HG02885 (cell line): ENCODE measurements at regions not wholly inside any gene's neighbourhood (a gene's known extent, or its start where the extent isn't known, plus 50 kb on each side); places are given as distances from the start of the nearest gene placed in this dataset.
"Not testable (repeated sequence)": the region's sequence is repeated elsewhere in the genome, so short reads cannot be mapped to it uniquely, and the experiment has no call there.

ENCODE experiments used
- ATAC-seq: cut with Tn5 transposase; IDR thresholded peaks from one replicate; pipeline ENCODE4 v1.9.1; 2021; ENCODE audit warnings: mild to moderate bottlenecking; ENCODE audit not compliant: unreplicated experiment, poor library complexity

DNA sequence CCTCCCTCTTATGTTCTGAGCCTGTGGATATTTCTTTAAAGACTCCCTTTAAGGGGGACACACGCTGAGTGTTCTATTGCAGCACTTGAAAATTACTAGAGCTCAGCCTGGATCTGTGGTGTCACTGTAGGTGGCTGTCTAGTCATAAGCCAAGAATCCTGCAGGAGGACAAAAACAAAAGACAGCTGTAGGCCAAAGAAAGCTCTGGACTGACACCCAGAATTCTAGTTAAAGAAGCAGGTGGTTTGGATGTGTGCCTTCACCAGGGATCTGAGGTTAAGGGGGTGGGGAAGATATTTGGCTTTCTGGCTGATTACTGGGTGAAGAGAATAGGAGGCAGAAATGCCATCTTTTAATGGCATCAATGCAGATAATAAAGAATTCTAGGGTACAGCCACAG lies 842.5 kb upstream of the NXPH2 start:
- ATAC-seq, result no peak

DNA sequence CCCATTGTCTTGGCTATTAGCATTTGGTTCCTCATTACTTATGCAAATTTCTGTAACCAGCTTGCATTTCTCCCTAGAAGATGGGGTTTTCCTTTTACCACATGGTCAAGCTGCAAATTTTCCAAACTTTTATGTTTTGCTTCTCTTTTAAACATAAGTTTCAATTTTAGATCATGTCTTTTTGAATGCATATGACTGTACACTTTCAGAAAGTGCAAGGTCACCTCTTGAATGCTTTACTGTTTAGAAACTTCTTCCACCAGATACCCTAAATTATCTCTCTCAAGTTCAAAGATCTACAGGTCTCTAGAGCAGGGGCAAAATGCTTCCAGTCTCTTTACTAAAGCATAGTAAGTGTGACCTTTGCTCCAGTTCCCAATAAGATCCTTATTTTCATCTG lies 837.6 kb upstream of the NXPH2 start:
- no peak for ATAC-seq

DNA sequence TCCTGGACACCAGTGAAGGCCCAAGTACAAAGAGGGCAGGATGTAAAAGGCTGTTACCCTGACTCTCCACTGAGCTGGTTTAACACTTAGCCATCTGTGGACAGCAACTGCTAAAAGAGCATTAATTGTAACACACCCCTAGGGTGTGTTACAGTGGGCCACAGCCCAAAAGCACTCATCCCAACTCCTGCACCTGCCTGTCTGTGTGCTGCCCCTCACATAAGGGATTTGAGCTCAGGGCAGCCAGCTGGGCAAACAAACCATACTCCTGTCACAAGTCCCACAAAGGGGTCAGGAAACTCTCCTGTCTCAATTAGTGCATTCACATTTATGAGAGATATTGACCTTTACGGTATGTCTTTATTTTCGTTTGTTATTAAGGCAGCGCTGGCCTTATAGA lies 833.1 kb upstream of the NXPH2 start:
- no peak for ATAC-seq

DNA sequence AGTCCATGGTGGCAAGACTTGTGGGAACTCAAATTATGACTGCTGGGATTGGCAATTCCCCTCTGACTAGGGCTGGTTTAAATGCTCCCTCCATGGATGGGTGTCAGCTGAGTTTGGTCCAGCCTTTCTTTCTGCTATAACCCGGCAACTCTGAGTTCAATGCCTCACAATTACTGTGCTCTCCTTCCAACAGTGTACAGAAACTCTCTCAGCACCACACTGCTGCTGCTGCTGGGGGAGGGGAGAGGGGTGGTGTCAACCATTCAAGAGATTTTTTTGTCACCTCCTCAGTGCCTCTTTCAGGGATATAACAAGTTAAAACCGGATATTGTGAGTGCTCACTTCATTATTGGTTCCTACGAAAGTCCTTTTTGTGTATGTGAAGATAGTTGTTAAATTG lies 830.3 kb upstream of the NXPH2 start:
- ATAC-seq, result no peak

DNA sequence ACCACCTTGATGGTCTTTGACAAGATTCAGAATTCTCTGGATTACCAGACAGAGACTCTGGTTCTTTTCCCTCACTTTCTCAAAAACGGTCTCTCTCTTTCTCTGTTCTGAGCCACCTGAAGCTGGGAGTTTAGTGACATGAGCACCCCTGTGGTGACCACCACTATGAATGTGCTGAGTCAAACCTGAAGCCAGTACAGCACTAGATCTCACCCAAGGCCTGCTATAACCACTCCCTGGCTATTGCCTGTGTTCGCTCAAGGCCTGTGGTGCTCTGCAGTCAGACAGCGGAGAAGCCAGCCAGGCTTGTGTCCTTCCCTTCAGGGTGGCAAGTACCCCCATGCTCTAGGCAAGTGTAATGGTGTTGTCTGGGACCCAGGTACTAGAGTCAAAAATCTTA lies 828.9 kb upstream of the NXPH2 start:
- no peak for ATAC-seq

DNA sequence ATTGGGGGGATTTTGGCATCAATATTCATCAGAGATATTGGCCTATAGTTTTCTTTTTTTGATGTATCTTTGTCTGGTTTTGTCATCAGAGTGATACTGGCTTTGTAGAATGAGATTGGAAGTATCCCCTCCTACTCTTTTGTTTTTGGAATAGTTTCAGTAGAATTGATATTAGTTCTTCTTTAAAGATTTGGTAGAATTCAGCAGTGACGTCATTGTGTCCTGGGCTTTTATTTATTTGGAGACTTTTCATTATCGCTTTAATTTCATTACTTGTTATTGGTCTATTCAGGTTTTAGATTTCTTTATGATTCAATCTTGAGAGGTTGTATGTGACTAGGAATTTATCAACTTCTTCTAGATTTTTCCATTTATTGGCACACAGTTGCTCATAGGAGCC lies 825.5 kb upstream of the NXPH2 start:
- ATAC-seq, result no peak

DNA sequence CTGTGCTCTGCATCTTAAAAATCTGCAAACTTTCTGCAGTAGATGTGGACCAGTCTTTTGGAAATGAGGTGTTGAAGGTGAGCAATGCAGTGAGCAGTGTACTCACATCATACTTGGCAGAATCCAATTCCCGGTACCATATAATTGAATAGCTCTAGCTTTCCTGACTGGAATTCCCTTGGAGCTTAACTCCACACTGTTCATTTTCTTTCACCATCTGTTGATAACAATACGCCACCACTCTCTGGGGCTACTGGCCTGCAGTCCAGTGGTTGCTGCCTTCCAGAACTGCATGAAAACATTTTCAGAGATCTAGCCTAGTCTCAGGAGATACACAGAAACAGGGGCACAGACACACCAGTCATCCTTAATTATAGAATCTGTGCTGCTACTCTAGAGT lies 820.0 kb upstream of the NXPH2 start:
- no peak for ATAC-seq

DNA sequence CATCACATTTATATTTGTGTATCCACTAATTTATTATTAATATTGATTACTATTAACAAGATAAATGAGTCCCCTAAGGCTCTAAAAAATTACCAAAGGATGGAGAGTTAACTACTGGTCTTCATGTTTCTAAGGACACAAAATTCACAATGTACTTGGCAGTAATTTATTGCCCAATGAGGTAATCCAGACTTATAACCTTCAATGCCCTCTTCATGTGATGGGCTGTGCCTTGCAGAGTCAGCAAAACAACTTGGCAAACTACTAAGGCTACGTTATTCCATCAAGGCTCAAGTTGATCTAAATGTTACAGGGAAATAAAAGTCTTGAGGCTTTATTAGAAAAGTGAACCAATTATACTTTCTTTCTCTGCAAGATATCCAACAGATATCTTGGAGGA lies 804.9 kb upstream of the NXPH2 start:
- ATAC-seq, result no peak

DNA sequence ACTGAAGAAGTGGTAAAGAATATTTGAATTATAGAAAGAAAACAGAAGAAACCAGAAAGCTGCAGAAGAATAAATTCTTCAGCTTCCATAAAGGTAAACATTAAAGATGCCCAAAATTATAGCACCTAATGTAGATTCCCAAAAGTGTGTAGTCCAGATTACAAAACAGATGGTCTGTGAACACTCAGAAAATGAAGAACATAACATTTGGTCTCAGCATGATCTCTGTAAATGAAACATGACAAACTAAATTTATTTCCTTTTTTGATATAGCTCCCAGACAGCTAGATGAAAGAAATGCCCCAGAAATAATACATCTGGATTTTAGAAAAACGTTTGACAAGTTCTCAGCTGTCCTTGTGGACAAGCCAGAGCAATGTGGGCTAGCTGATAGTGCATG lies 794.2 kb upstream of the NXPH2 start:
- ATAC-seq, result no peak

DNA sequence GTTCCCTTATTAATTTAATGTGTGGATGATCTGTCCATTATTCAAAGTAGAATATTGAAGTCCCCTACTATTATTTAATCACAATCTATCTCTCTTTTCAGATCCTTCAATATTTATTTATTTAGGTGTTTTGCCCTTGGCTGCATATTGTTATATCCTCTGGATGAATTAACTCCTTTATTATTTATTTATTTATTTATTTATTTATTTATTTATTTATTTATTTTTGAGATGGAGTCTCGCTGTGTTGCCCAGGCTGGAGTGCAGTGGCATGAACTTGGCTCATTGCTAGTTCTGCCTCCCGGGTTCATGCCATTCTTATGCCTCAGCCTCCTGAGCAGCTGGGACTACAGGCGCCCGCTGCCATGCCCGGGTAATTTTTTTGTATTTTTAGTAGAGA lies 776.6 kb upstream of the NXPH2 start:
- ATAC-seq, result no peak

DNA sequence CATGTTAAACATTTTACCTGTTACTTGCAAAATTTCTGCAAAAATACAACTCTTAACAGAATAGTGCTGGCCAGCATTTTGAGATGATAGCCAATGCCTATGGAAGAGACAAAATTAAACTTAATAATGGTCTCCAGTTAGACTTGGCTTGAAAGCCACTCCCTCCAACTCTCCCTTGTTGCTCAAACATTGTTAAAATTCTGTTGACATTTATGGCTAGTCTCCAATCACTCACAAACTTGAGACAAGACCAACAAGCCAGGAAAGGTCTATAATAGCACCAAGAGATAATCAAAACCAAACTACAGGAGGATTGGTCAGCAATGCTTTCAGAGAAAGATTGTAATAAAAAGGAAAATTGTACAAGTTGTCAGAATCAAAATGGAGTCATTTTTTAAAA lies 770.7 kb upstream of the NXPH2 start:
- ATAC-seq, result no peak

DNA sequence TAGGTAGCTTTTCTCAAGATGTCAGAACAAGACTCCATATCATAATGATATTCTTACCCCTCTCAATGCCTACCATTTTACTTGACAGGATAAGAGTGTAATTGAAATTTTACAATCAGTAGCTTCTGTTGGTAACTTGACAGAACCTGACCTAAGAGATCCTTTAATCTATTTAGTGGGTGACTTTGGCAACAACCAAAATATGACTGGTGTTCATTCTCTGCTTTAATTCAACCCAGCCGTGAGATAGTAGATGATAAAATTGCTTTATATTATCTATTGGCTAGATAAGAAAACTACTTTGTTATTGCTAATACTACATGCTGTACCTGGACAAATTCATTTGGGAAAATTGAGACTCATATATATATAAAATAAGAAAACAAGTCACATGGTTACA lies 770.2 kb upstream of the NXPH2 start:
- no peak for ATAC-seq

DNA sequence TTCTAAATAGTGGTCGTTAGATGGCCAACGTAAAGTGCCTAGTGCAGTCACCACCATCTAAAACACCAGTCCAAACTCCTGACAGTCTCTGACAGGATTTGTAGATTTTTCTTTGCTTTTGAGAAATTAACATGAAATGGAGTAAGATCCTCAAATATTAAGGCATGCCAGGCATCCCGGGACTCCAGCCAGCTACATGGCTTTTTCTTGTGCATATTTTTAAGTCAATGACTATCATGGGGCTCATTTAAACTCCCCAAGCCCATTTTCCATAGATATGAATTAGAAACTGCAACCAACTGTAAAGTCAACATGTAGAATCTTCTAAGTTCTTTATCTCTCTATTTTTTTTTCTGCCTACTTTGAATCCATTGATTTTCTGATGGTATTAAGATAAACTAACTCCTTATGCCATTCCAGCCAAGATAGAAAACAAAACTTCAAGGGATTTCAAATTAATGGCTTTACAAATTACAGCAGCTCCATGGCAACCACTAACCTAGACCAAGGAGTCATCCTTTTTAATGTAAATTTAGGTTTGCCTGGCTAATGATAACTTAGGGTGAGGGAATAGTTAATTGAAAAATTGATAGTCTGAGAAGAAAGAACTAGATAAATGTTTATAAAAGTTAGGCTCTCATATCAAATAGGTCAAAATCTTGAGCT lies 764.1 kb upstream of the NXPH2 start:
- no peak for ATAC-seq

DNA sequence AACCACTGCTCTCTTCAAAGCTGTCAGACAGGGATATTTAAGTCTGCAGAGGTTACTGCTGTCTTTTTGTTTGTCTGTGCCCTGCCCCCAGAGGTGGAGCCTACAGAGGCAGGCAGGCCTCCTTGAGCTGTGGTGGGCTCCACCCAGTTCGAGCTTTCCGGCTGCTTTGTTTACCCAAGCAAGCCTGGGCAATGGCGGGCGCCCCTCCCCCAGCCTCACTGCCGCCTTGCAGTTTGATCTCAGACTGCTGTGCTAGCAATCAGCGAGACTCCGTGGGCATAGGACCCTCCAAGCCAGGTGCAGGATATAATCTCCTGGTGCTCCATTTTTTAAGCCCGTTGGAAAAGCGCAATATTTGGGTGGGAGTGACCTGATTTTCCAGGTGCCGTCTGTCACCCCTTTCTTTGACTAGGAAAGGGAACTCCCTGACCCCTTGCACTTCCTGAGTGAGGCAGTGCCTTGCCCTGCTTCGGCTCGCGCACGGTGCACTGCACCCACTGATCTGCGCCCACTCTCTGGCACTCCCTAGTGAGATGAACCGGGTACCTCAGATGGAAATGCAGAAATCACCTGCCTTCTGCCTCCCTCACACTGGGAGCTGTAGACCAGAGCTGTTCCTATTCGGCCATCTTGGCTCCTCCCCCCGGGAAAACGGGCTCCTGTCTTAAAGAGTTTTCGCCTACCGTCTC lies 758.3 kb upstream of the NXPH2 start:
- not testable (repeated sequence) for ATAC-seq

DNA sequence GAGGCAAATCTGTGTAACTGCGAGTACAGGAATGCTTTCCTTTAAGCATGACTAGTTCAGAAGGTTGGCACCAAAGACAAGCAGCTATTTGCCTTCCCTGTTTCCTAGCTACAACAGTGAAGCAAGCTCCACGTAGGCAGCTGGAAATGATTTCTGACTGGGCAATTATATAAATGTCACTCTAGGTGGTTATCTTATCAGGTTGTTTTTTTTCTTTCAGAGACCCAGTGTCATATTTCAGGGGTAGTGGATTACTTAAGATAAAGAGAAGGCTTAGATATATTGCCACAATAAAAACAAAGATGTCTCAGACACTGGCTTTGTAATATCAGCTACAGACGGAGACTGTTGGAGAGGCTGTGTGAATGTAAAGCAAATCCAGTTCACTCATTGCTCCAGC lies 748.9 kb upstream of the NXPH2 start:
- no peak for ATAC-seq

DNA sequence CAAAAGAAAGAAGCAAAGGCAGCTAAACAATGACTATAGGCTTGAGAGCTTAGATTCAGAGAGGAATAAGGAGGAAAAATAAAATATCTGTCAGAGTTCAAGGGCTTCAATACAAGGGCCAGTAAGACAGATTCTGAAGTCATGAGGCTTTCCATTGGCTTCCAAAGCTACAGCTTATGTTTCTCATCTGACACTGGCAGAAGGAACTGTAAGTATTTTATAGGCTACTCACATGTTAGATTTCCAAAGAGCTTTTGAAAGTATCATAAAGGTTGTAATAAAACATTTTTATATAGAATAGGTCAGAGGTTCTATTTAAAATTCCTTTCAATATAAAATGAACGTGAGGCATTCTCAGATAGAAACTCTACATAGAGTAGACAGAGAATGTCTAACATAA lies 746.6 kb upstream of the NXPH2 start:
- ATAC-seq, result no peak

DNA sequence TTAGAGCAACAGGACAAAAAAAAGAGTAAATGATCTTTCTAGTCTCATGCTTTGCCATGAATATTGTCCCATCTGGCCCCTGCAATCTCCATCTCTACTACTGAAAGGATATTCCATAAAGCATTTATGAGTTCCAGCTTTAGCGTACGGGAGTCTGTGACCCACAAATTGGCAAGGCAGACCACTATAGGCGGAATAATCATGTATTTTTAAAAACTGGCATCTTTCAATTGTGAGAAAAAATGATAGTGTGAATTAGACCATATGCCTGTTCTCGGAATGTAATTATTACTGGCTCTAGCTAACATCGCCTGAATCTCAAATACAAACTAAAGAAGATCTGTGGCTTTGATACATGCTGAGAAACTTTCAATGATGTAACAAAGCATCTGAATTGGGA lies 738.1 kb upstream of the NXPH2 start:
- ATAC-seq, result no peak

DNA sequence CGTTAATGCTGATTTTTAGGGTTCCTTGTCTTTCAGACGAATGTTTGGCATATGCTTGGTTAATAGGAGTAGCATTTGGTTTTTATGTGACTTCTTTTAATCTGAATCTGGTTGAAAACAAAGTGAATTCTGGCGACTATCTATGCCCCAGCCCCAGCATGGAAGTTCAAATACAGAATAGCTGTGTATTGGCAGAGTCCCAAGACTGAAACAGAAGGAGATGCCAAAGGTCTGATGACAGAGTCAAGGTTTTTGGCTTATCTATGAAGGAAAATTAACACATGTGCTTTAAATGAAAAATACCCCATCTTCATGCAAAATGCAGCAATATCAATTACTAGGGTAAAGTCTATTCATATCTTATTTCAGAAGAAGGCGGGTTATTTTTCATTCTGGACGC lies 734.8 kb upstream of the NXPH2 start:
- no peak for ATAC-seq

DNA sequence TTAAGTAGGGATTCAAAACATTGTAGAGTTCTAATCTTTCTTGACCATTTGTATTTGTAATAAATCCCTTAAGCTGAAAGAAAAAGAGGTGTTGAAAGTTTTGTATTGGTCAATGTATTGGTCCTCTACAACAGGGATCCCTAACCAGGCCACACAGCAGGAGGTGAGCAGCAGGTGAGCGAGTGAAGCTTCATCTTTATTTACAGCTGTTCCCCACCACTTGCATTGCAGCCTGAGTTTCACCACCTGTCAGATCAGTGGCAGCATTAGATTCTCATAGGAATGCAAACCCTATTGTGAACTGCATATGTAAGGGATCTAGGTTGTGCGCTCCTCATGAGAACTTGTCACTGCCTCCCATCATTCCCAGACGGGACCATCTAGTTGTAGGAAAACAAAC lies 715.7 kb upstream of the NXPH2 start:
- ATAC-seq, result no peak

DNA sequence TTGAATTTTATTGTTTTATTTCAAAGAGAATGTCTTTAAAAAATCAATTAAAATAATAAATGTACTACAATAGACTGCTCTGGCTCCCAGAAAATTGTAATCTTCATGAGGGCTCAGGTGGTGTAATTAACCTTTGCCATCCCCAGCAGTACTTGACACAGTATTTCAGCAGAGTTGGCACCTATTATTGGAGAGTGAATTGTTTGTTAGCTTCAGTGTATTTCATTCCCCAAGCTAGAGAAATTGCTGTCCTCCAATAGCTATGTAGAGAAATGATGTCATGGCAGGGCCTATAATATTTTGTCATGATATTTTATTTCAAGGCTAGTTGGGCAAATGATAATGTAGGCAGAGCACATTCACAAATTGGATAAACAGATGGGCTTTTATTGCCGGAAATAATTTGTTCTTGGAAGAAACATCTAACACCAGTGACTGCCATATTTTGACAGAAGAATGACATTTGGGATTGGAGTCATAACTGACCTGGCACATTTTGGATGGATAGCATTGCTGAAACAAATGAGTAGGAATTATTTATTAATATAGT lies 712.0 kb upstream of the NXPH2 start:
- ATAC-seq, result no peak

DNA sequence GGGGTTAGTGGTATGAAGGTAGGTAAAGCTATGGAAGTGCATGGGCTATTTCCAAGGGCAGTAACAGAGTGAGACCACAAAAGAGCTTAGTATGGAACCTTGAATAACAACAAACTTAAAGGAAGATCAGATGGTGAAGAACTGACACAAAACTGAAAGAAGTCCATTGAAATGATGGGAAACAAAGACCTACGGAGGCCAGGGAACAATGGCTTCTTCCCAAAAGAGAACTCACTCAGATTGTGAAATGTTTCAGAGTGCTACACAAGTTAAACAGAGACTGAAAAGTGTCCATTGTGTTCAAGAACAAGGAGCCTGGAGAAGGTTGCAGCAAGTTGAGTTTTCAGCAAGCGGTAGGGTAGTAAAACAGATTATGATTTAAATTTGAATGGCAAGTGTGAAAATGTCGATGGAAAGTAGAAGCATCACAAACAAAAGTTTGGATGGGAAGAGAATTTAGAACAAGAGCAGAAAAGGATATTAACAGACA lies 700.0 kb upstream of the NXPH2 start:
- no peak for ATAC-seq
